Fibroblast of skin of right biceps (primary cell): ENCODE measurements at regions not wholly inside any gene's neighbourhood (a gene's known extent, or its start where the extent isn't known, plus 50 kb on each side); places are given as distances from the start of the nearest gene placed in this dataset.

Source experiments
- DNase-seq: peaks from one replicate; pipeline ENCODE4 v3.0.0-alpha.2; 2013

DNA sequence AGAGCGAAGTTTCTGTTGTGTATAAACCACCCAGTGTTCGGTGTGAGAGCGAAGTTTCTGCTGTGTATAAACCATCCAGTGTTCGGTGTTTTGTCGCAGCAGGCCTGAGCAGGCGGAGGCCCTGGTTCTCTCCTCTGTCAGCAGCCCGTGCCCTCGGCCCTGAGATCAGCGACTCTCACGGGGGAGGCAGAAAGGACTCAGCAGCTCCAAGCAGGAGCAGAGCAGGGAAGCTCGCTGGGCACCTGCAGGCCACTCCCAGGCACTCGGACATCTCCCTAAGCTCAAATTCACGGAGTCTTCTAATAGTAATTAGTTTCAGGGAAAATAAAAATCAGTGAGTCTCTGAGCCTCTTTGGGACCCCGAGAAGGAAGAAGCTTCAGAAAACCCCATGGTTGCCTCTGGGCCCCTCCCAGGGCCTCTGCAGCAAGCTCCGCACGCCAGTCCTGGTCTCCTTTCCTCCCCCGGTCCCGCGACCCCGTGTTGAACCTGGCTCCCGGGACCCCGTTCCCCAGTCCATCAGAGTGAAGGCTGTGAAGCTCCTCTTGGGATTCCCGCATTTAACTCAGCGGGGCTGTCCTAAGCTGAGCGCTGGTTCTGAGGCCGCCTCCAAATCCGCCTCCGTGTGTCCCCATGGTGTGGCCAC lies 81.9 kb upstream of the ADAMTS2 start:
- no peak for DNase-seq

DNA sequence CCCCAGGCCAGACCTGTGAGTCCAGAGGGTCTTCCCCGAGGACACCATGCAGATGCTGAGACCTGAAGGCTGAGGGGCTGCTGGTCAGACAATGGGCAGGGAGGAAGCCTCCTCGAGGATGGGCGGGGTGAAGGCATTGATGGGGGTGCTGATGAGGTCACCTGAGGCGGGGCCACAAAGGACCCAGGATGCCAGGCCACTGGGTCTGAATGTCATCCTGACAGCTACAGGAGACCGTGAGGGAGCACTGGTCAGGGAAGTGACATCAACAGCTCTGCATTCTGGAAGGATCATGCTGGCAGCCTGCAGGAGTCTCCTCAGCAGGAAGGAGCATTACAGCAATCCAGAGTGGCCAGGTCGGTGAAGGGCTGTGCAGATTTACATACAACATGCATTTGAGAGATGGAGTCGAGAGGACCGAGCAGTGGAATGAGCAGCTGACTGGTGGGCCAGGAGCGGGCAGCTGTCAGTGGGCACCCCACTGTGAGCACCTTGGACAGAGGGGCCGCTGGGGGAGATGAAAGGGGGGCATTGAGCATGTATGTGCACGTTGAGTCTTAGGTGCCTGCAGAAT lies 77.7 kb upstream of the ADAMTS2 start:
- no peak for DNase-seq

DNA sequence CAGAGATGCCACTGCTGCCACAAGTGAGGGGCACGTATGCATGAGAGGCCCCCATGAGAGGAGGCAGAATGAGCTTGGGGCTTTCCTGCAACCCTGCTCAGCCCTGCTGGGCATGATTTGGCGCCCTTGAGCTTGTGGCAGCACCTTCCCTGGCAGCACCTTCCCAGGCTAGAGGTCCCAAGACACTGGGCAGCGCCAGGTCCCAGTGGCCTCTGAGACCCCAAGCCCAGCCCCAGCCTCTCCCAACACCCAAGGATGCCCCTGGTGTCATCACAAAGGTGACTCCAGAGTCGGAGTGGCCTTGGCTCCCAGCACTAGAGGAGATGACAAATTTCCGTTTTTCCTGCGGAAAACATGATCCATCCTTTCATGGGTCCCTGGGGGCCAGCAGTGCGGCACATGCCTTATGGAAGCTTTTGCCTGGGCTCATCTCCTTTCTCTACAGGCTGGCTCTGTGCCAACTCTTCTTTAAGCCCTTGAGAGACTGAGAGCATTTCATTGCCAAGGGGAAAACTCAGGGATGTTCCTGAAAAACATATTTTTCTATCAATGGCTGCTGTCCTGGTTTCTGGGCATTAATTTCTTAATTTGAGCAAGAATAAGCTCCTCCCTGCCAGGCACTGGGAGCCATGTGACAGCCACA lies 77.1 kb upstream of the ADAMTS2 start:
- DNase-seq: no peak

DNA sequence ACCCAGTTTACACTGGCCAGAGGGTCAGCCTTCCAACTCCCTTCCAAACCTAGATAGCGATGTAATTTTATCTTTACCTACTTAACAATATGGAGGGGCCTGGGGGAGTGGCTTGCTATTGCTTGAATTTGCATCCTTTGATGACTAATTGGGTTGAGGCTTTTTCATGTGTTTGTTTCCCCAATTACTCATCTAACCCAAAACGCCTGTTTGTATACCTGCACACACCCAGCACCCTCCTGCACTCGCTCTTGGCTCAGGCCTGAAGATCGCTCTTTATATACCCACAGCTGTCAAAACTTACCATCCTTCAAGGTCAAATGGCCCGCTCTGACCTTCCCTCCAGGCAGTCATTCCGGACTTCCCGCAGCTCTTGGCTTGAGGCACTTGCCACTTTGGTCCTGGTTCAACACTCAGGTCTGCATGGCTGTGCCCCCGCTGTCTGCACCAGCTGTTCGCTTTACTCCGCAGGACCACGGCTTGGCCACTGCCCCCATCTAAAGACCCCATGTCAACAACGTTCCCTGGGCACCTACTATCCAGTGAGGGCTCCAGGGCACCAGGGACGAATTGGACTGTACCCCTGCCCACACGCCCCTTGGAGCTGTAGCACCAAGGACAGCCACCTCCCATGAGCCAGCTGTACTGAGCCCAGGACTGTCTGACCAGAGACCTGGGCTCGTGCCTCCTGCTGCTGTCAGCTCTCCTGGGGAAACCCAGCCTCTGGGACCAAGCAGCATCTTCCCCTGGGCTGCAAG lies 76.1 kb upstream of the ADAMTS2 start:
- DNase-seq: no peak

DNA sequence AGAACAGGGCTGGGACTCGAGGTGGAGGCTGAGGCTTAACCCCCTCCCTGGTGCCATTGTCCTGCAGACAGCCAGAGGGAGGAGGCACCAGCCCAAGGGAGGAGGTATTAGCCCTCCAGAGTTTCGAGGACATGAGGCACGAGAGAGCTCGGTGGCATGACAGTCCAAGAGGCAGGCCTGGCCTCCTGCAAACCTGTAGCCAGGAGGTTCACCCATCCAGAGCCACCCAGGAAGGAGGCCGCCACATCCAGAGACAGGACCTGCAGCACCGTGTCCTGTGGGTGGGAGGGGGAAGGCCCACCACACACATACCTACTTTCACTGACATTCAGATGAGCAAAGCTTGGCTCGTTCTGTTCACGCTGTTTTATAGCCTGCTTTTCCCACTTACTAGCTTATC lies 75.2 kb upstream of the ADAMTS2 start:
- DNase-seq: no peak

DNA sequence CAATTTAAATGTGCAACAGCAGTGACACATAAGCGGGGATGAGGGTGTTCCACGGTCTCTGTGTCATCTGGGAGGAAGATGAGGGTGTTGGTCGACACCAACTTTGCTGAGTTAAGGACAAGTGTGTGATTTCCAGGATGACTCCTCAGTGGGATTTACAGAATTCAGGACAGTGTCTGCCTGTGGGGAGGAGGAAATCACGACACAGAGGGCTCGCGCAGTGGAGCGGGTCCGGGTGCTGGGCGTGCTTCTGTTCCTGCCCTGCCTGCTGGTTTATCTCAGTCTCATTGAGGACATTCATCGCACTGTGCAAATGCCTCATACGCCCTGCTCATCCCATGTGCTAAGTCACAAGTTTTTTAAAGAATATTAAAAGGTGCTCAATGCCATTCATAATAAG lies 73.7 kb upstream of the ADAMTS2 start:
- DNase-seq: no peak

DNA sequence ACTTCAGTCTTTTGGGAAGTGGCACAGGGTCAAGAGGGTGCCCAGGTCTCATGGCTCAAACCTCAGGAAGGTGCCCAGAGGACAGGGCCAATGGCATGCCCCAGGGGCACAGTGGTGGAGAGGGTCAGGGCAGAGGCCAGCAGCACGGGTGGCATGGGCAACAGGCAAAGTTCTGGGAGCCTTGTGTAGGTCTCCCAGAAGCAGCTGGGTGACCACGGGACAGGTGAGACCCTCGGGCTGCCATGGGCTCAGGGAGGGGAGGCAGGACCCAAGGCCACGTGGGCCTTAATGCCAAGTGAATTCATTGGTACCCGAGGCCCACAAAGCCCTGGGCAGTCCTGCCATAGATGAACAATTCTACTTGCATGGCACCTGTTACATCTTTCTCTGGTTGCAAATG lies 72.4 kb upstream of the ADAMTS2 start:
- no peak for DNase-seq

DNA sequence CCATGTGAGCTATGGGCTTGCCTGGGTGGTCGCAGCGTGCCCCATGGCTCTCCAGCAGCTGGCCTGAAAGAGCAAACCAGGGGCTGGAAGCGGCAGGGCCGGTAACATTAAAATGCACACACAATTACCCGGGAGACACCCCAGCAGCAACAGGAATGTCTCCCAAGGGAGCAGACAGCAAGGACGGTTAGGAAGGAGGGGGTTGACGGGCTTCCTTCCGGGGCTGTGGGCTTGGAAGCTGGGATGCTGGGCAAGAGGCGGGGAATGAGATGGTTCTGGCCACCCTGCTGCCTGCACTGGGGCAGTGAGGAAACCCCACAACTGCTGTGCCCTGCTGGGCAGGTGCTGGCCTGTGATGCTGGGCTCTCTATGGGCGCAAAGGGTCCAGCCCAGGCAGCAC lies 71.8 kb upstream of the ADAMTS2 start:
- no peak for DNase-seq

DNA sequence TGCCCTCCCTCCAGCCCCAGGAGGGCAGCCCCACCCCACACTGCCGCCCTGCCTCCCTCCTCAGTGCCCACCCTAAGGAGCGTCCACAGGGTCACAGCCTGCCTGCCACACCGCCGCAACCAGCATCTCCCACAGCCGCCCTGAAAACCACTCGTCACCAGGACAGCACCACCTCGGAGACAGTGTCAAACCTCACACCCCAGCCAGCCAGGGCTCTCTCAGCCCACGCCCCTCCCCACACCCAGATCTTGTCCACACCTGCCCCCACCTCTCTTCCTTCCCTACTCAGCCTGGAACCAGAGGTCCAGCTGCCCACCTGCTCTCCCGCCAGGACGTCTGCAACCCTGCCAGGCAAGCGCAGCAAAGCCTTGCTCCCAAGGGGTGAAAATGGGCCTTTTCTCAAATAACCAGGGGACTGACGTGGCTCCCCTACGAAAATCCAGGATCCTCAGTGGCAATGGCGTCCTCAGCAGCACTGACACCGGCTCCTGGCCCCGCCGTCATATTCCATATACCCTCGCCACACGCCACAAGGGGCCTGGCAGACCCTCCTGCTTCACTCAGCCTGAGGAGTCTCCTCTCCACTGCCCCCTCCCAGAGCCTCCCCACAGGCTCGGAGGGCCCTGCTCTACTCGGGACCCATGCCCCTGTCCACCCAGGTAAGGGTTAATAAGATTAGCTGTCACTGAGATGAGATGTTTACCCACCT lies 71.0 kb upstream of the ADAMTS2 start:
- no peak for DNase-seq

DNA sequence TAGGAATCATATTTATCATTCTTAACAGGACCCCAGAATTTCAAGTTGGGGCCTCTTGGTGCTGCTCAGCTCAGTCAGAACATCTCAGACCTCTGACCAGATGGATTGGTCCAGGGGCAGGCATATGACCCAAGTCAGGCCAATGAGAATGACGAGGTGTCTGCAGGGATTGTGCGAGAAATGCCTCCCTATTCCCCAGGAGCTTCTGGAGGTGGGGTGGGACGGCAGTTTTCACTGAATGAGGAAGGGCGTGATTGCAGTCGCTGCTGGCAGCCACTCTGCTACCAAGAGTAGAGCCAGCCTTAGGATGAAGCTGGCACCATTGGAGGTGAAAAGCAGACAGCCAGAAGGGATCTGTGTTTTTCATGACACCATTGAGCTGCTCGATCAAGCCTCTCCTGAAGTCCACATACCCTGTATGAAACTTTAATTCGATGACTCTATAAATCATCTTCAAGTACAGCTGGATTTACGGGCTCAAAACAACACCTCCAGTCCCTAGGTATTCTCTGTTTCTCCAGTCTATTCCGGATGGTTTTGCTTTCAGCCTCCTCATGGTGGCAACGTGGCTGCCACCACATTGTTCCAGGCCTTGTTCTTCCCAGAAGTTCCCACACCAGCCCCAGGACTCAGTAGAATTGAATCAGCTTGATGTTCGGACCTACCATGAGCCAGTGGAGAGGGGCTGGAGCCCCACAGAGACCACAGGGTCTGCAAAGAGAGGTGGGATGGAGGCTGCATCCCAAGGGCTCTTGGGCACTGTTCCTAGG lies 70.2 kb upstream of the ADAMTS2 start:
- DNase-seq: no peak

DNA sequence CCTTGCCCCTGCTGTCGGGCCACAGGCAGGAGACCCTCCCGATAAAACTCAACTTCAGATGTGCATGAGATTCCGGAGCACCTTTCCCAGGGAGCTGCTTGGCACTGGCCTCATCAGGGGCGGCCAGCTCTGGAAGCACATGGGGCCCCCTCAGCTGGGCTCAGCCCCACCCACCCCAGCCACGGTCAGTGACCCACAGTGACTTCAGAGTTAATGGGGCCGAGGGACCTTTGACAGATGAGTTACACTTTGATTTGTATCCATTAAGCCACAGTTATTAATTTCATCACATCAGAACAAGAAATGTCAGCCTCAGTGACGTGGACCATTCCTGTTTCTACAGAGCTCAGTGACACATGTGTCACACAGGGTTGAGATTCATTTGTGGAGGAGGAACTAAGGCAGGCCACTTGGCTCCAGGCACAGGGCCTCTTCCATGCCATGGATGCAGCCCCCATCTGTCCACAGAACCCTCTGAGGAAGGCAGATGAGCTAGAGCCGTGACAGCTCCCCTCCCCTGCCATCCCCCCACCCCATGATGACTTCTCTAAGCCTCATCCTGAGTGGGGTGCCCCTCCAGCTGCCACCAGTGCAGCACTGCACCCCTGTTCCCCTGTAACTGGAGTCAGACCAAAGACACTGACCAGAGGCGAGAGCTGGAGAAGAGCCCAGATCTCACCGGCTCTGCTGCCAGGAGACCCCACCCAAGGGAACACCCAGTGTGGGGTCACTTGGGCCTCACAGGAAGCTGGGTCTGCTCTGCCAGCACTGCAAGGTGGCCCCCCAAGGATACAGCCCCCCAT lies 69.4 kb upstream of the ADAMTS2 start:
- no peak for DNase-seq

DNA sequence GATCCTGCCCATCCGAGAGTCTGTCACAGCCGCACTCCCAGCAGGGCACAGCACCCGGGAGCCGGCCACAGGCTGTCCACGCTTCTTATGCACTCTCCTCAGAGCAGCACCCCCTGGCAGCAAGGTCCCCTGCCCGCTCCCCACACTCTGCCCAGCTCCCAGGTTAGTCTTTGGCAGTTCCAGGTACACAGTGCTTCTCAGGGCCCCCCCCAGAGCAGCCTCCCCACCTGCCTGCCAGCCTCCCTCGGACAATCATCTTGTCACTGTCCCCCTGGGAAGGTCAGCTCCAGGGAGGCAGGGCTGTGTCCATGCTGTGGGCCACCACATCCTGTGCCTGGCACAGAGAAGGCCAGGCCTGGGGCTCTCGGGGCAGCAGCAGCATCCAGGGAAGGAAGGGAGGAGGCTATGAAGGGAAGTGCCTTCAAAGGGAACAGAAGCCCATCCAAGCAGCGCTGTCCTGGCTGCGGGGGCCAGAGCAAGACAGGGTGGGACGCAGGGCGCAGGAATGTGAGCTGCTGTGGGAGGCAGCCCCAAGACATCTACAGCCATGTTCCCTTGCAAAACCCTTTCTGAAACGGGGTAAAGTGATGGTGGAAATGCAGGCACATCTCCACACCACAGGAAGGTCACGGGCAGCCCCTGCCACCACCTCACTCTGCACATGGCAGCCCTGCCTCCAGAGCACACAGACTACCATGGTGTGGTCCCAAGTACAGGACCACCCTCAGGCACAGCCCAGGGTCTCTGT lies 68.6 kb upstream of the ADAMTS2 start:
- no peak for DNase-seq

DNA sequence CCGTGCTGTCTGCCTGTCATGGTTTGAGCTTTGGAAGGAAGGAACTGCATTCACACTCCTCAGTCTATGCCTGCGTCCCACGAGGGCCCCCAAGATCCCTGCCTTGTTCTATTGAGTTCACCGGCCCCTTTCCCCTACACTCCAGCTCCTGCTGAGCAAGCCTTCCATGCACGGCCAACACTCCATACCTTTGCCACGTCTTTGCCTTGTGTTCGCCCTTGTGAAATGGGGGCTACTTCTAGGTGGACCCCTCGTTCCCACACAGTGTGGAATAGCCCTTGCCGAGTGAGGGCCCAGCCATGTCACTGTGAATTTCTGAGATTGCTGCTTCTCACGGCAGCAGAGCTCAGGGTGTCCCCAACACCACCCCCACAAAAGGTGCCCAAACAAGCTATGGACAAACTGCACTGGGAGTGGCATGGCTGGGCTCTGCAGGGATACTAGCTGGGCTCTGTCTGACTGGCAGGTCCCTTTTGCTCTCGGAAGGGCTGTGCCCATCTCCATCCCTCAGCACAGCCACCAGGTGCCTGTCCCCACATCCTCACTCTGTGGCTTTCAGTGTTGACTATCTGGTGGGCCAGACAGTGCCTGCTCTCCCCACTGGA lies 67.9 kb upstream of the ADAMTS2 start:
- DNase-seq: no peak

DNA sequence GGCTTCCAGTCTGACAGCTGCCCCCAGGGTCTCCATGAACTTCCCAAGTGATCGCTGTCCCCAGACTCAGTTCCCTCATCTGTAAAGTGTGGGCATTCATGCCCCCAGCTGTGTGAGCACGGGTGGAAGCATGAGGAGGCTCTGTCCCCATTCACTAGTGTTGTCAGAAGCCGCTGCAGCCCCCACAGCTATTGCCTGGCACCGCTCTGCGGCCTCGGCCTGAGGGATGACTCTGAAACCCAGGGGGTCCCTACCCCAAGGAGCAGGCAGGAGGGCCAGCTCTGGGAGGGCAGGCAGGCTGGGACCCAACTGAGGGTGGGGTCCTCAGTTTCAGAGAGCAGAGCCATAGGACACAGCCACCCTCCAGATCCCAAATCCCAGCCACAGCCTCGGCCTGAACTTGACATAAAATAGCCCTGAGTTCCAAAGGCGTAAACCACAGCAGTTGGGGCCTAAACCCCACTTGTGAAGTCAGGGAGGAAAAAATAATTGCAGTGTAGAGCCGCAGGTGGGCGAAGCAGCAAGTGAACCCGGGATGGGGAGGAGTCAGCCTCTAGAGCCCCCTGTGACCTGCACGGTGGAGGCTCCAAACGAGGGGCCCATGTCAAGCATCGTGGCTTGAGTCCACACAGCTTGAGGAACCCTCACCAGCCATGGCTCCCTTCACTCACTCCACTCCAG lies 66.0 kb upstream of the ADAMTS2 start:
- no peak for DNase-seq

DNA sequence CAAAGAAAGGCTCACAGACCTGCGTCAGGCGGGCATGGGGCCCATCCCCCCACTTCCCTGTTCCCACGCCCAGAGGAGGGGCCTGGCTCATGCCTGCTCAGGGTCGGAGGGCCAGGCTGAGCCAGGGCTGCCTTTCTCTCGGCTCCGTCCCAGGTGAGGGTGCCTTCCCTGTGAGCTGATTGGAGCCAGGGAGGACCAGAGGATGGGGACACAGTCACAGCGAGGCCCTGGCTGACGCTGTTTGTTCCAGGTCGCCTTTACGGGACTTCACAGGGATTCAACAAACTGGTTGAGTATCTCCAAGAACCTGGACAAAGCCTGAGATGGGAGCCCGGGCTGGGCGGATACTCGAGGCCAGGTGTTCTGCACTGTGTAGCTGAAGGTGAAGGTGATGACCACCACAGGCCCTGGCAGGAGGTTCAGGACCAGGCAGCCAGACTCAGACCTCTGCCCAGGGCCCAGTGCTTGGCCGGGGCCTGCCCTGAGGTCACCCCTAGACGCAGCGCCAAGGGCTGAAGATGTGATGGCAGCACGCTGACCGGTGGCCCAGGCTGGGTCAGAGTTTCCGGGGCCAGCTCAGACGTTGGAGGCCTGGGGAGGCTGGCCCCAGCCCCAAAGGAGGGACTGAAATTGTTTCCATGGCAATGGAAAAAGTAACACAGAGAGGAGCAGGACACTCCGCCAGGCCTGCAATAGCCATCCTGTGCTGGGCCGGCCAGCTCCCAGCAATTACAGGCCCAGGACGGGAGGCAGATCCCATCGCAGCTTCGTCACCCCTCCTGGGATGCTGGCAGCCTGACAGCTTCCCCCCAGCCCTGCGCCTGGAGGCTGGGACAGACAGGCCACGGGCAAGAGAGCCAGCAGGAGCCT lies 65.3 kb upstream of the ADAMTS2 start:
- DNase-seq: no peak

DNA sequence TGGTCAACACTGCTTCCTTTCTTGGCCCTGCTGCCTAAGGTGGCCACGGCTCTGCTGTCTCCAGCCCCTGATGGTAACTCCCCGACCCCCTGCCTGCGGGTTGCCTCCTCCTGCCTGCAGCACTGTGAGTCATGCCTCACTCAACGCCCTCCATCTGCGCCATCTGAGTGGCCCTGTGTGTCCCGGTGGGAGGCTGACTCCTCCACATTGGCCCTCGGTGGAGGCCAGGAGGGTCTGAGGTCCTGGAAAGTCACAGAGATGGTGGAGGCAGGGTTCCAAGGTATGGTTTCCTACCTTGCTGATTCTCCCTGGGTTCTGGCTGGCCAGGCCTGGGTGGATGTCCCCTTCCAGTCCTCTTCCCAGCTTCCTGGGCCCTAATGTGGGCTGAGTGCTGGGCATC lies 64.5 kb upstream of the ADAMTS2 start:
- no peak for DNase-seq

DNA sequence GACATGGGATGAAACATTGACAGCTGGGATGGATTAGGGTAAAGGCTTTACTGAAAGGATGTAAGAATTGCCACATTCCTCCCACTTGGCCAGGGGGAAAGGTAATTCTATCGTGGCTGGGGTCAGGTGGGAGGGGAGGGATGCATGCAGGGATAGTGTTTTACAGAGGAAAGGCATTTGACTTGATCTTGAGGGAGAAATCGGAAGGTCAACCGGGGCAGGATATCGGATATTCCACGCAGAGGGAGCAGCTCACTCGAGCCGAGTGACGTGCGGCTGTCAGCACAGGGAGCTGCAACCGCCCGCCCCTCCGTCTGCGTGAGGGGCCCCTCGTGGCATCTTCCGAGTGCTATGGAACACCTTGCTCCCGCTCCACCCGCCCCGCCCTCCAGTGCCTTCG lies 63.4 kb upstream of the ADAMTS2 start:
- no peak for DNase-seq
